ENCODE measurements at regions not wholly inside any gene's neighbourhood (a gene's known extent, or its start where the extent isn't known, plus 50 kb on each side); places are given as distances from the start of the nearest gene placed in this dataset.

- TF ChIP-seq POLR2A (IDR thresholded peaks at IDR 0.05) (no peak), CTCF (IDR thresholded peaks at IDR 0.05) (no peak)
These were observed 500.3 kb downstream of the KLF12 start for GRCh38 chr13:73633817-73634460.

All from body of pancreas (tissue), 4 donors.